HL-60/S4 treated with phorbol 12-myristate 13-acetate at 8.2 ng/mL for 4 days and 3 days (cell line): ENCODE measurements at regions not wholly inside any gene's neighbourhood (a gene's known extent, or its start where the extent isn't known, plus 50 kb on each side); places are given as distances from the start of the nearest gene placed in this dataset.
"Not testable (repeated sequence)": the region's sequence is repeated elsewhere in the genome, so short reads cannot be mapped to it uniquely, and the experiment has no call there.

ENCODE experiments used
- in situ Hi-C: fragments of 300-500 bp; cut with MboI; formaldehyde crosslinking; loops from 2 replicates; pipeline ENCODE4 v1.15.0; 2022; ENCODE audit warnings: low sequenced_read_pairs

- in situ Hi-C loops, result no loop called here
Observed at GRCh38 chr6:25150863-25151262, 128.3 kb upstream of the CARMIL1 start.

- in situ Hi-C loops, result no loop called here
Observed at GRCh38 chr6:25153079-25153478, 126.1 kb upstream of the CARMIL1 start.

- in situ Hi-C loops, result no loop called here
Observed at GRCh38 chr6:25154034-25154596, 125.1 kb upstream of the CARMIL1 start.

- in situ Hi-C loops, result no loop called here
Observed at GRCh38 chr6:25155211-25155610, 124.0 kb upstream of the CARMIL1 start.

- in situ Hi-C loops, result no loop called here
Observed at GRCh38 chr6:25156123-25156522, 123.1 kb upstream of the CARMIL1 start.

GRCh38 chr6:25157183-25157582, 122.0 kb upstream of the CARMIL1 start:
- in situ Hi-C loops, result no loop called here

- in situ Hi-C loops, result no loop called here
Observed at GRCh38 chr6:25157842-25158241, 121.3 kb upstream of the CARMIL1 start.

- in situ Hi-C loops, result not testable (repeated sequence)
Observed at GRCh38 chr6:25160134-25160533, 119.0 kb upstream of the CARMIL1 start.

- in situ Hi-C loops, result no loop called here
Observed at GRCh38 chr6:25165177-25165576, 114.0 kb upstream of the CARMIL1 start.

GRCh38 chr6:25165800-25166199, 113.4 kb upstream of the CARMIL1 start:
- in situ Hi-C loops, result no loop called here

GRCh38 chr6:25166955-25167748, 112.0 kb upstream of the CARMIL1 start:
- in situ Hi-C loops, result no loop called here

- in situ Hi-C loops, result no loop called here
Observed at GRCh38 chr6:25167961-25168360, 111.2 kb upstream of the CARMIL1 start.

- in situ Hi-C loops, result no loop called here
Observed at GRCh38 chr6:25168637-25169036, 110.5 kb upstream of the CARMIL1 start.

- in situ Hi-C loops, result no loop called here
Observed at GRCh38 chr6:25169553-25169952, 109.6 kb upstream of the CARMIL1 start.

GRCh38 chr6:25169961-25170360, 109.2 kb upstream of the CARMIL1 start:
- in situ Hi-C loops, result no loop called here

- in situ Hi-C loops, result no loop called here
Observed at GRCh38 chr6:25170640-25171039, 108.5 kb upstream of the CARMIL1 start.

GRCh38 chr6:25171301-25171700, 107.9 kb upstream of the CARMIL1 start:
- in situ Hi-C loops, result no loop called here

- in situ Hi-C loops, result no loop called here
Observed at GRCh38 chr6:25172819-25173218, 106.4 kb upstream of the CARMIL1 start.

GRCh38 chr6:25173246-25173645, 105.9 kb upstream of the CARMIL1 start:
- in situ Hi-C loops, result no loop called here

GRCh38 chr6:25173951-25174474, 105.2 kb upstream of the CARMIL1 start:
- in situ Hi-C loops, result no loop called here

- in situ Hi-C loops, result no loop called here
Observed at GRCh38 chr6:25174678-25175077, 104.5 kb upstream of the CARMIL1 start.

GRCh38 chr6:25175196-25175595, 104.0 kb upstream of the CARMIL1 start:
- in situ Hi-C loops, result no loop called here
